DOHH2 (cell line): ENCODE measurements at regions not wholly inside any gene's neighbourhood (a gene's known extent, or its start where the extent isn't known, plus 50 kb on each side); places are given as distances from the start of the nearest gene placed in this dataset.

Source experiments
- H3F3A ChIP-seq: fragments of 200-600 bp; sonication (generic), shearing (Covaris generic); 2 replicates; pipeline ENCODE4 v1.6.0; 2016; ENCODE audit warnings: antibody characterized with exemption, mild to moderate bottlenecking; ENCODE audit not compliant: control insufficient read depth, insufficient read depth
- H3K27ac ChIP-seq: fragments of 200-600 bp; sonication (generic); 2 replicates; pipeline ENCODE4 v1.5.1; 2014; ENCODE audit warnings: low read depth, mild to moderate bottlenecking, low read length, moderate library complexity
- H3K27me3 ChIP-seq: fragments of 200-600 bp; sonication (generic); 2 replicates; pipeline ENCODE4 v1.6.1; 2014; ENCODE audit warnings: mild to moderate bottlenecking, low read length, mixed read lengths; ENCODE audit not compliant: control insufficient read depth
- H3K36me3 ChIP-seq: fragments of 200-600 bp; sonication (generic); 2 replicates; pipeline ENCODE4 v1.6.1; 2014; ENCODE audit warnings: mild to moderate bottlenecking, low read length, moderate library complexity, mixed read lengths; ENCODE audit not compliant: control insufficient read depth
- H3K4me1 ChIP-seq: fragments of 200-600 bp; sonication (generic); 2 replicates; pipeline ENCODE4 v1.6.1; 2014; ENCODE audit warnings: mild to moderate bottlenecking, low read length, mixed read lengths; ENCODE audit not compliant: control insufficient read depth
- H3K4me2 ChIP-seq: fragments of 200-600 bp; sonication (generic); 2 replicates; pipeline ENCODE4 v1.6.0; 2014; ENCODE audit warnings: mild to moderate bottlenecking, low read length, moderate library complexity
- H3K4me3 ChIP-seq: fragments of 200-600 bp; sonication (generic); 2 replicates; pipeline ENCODE4 v1.5.1; 2014; ENCODE audit warnings: mild to moderate bottlenecking, low read length, mixed read lengths
- H3K79me2 ChIP-seq: fragments of 200-600 bp; sonication (generic); 2 replicates; pipeline ENCODE4 v1.6.1; 2014; ENCODE audit warnings: mild to moderate bottlenecking, low read length, mixed read lengths; ENCODE audit not compliant: control insufficient read depth
- H3K9me2 ChIP-seq: fragments of 200-600 bp; sonication (generic); replicated peaks from 2 replicates; pipeline ENCODE4 v1.6.1; 2014; ENCODE audit warnings: mild to moderate bottlenecking, low read length, mixed read lengths; ENCODE audit not compliant: control insufficient read depth
- H3K9me3 ChIP-seq: fragments of 200-600 bp; sonication (generic); 2 replicates; pipeline ENCODE4 v1.6.1; 2014; ENCODE audit warnings: antibody characterized with exemption, low read length, mixed read lengths; ENCODE audit not compliant: control insufficient read depth, insufficient read depth
- H4K20me1 ChIP-seq: fragments of 200-600 bp; sonication (generic); 2 replicates; pipeline ENCODE4 v1.6.0; 2014; ENCODE audit warnings: low read depth, mild to moderate bottlenecking, antibody characterized with exemption, low read length, moderate library complexity; ENCODE audit not compliant: control insufficient read depth, insufficient read depth
- EZH2phosphoT487 ChIP-seq: fragments of 200-600 bp; sonication (generic); IDR thresholded peaks from 2 replicates; pipeline ENCODE4 v1.6.1; 2017; ENCODE audit warnings: borderline replicate concordance, mild to moderate bottlenecking, antibody characterized with exemption, low read length, moderate library complexity, mixed read lengths
- TF ChIP-seq, protein P1 (sequence below): fragments of 200-600 bp; sonication (generic); IDR thresholded peaks from one replicate; pipeline ENCODE4 v1.5.1; 2014; ENCODE audit warnings: antibody characterized with exemption, mild to moderate bottlenecking, low read depth, low read length; ENCODE audit not compliant: poor library complexity, severe bottlenecking

DNA sequence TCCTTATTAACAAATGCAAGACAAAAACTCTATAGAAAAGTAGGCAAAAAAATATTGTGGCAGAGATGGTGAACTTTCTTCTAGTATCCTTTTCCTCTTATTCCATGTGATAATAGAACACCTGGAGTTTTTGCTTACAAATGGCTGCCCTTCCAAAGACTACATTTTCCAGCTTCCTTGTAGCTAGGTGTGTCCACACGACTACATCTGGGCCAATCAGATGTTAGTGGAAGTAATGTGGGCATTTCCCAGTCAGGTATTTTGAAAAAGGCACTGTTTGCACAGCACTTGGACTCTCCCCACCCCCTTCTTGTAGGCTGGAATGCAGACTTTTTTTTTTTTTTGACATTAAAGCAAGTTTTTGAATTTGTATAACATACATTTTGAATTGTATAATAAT is 105.5 kb upstream of the TBX20 start:
- Histone ChIP-seq H3K4me1 (no peaks in the 10 kb centered on the region), H3K27me3 (no peaks in the 10 kb centered on the region), H3K79me2 (no peaks in the 10 kb centered on the region), H3K9me3 (no peaks in the 10 kb centered on the region), H3K4me2 (no peak overlapping the region), H3K27ac (no peak overlapping the region), H3F3A (no peaks in the 10 kb centered on the region), H3K36me3 (no peaks in the 10 kb centered on the region), H3K4me3 (no peak overlapping the region), H4K20me1 (no peaks in the 10 kb centered on the region), H3K9me2 (no peaks in the 10 kb centered on the region)
- TF ChIP-seq, protein P1, sequence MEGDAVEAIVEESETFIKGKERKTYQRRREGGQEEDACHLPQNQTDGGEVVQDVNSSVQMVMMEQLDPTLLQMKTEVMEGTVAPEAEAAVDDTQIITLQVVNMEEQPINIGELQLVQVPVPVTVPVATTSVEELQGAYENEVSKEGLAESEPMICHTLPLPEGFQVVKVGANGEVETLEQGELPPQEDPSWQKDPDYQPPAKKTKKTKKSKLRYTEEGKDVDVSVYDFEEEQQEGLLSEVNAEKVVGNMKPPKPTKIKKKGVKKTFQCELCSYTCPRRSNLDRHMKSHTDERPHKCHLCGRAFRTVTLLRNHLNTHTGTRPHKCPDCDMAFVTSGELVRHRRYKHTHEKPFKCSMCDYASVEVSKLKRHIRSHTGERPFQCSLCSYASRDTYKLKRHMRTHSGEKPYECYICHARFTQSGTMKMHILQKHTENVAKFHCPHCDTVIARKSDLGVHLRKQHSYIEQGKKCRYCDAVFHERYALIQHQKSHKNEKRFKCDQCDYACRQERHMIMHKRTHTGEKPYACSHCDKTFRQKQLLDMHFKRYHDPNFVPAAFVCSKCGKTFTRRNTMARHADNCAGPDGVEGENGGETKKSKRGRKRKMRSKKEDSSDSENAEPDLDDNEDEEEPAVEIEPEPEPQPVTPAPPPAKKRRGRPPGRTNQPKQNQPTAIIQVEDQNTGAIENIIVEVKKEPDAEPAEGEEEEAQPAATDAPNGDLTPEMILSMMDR = no peak
- no peak for TF ChIP-seq EZH2phosphoT487

DNA sequence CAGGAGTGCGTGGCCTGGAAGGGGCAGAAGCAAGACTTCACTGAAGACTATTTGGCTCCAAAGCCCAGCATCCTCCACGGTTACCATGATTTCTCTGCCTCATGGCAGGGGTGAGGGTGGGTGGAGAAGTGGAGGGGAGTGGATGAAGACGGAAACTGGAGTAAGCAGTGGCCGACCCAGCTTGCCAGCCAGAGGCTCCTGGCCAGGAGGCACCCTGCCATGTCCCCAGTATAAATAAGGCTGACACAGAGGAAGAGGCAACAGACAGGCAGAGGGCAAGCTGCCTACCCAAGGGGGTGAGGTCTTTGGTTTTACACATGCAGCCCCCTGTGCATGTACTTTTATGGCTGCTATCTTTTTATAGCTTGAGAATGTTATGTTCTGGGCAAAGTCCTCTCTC is 102.6 kb upstream of the TBX20 start:
- Histone ChIP-seq H3F3A (no peaks in the 10 kb centered on the region), H3K4me1 (no peaks in the 10 kb centered on the region), H3K79me2 (no peaks in the 10 kb centered on the region), H3K27ac (no peak overlapping the region), H3K27me3 (no peaks in the 10 kb centered on the region), H3K9me3 (no peaks in the 10 kb centered on the region), H3K36me3 (no peaks in the 10 kb centered on the region), H3K4me3 (no peak overlapping the region), H3K9me2 (no peaks in the 10 kb centered on the region), H4K20me1 (no peaks in the 10 kb centered on the region), H3K4me2 (no peak overlapping the region)
- TF ChIP-seq EZH2phosphoT487 = no peak
- TF ChIP-seq, protein P1 = no peak

DNA sequence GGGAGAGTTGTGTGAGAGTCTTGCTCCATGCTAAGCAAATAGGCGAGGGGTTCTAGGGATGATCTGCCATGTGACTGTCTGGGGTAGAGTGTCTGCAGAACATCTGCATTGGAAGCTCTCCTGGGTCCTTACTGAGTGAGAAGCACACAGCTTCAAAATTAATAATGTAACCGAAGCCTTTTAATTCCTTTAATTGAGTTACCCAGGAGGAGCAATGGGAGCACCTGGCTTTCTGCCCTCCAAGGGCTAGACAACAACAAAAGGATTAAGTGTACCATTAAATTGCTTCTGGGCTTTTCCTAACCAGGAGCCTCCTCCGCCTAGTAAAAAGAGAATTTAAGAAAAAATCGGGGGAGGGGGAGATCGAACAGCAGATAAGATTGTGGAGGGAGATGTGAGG is 102.0 kb upstream of the TBX20 start:
- Histone ChIP-seq H3K4me1 (no peaks in the 10 kb centered on the region), H3K27me3 (no peaks in the 10 kb centered on the region), H3K4me3 (no peak overlapping the region), H3K9me3 (no peaks in the 10 kb centered on the region), H4K20me1 (no peaks in the 10 kb centered on the region), H3K36me3 (no peaks in the 10 kb centered on the region), H3K27ac (no peak overlapping the region), H3K9me2 (no peaks in the 10 kb centered on the region), H3K4me2 (no peak overlapping the region), H3K79me2 (no peaks in the 10 kb centered on the region), H3F3A (no peaks in the 10 kb centered on the region)
- TF ChIP-seq, protein P1 = no peak
- TF ChIP-seq EZH2phosphoT487 = no peak

DNA sequence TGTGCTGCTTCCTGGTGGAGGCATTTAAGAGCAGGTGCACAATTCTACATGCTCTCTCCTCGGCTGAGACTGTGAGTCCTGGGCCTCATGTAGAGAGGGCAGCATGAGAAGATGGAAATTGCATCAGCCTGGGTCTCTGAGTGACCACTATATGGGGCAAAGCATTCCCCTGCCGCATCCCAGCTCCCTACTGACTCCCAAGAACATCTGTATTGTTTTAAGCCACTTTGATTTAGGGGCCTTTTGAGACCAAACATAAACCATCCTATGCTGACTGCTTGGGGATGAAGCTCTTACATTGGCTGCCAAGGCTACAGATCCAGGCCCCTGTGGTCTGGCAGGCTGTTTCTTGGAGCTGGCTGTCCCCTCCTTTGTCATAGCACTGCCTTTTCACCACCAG is 101.3 kb upstream of the TBX20 start:
- H3K36me3 ChIP-seq = no peaks in the 10 kb centered on the region
- peaks cover under 1% of the 10 kb centered on the region; the same call in 1 of the 2 replicates for H3K27me3 ChIP-seq
- H3K4me2 ChIP-seq = no peak overlapping the region
- H3K27ac ChIP-seq = no peak overlapping the region
- no peak overlapping the region for H3K4me3 ChIP-seq
- no peaks in the 10 kb centered on the region for H3K9me2 ChIP-seq
- no peaks in the 10 kb centered on the region for H3K79me2 ChIP-seq
- TF ChIP-seq EZH2phosphoT487 = no peak
- TF ChIP-seq, protein P1 = no peak
- H3K4me1 ChIP-seq = no peaks in the 10 kb centered on the region
- H4K20me1 ChIP-seq = no peaks in the 10 kb centered on the region
- H3F3A ChIP-seq = no peaks in the 10 kb centered on the region
- no peaks in the 10 kb centered on the region for H3K9me3 ChIP-seq
